GM03348 (cell line): ENCODE measurements at regions not wholly inside any gene's neighbourhood (a gene's known extent, or its start where the extent isn't known, plus 50 kb on each side); places are given as distances from the start of the nearest gene placed in this dataset.
"Not testable (repeated sequence)": the region's sequence is repeated elsewhere in the genome, so short reads cannot be mapped to it uniquely, and the experiment has no call there.

Experiments used
- DNase-seq: peaks from one replicate; pipeline ENCODE4 v3.0.0; 2012; ENCODE audit warnings: low spot score

GRCh38 chrX:10965174-10965798 is 145.8 kb upstream of the HCCS start:
- DNase-seq = no peak

DNA sequence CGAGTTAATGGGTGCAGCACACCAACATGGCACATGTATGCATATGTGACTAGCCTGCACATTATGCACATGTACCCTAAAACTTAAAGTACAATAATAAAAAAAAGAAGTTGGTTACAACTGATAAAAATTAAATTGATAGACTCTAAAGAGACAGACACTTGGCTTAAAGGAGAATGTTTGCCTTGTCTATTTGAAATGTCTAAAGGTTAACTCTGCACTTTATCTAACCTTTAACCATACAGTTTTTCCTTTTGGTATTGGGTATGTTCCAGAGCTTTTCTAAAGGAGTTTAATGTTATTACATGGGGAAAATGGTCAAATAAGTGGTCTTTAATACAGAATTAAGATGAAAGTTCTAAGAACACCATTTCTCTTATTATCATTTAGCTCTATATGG is 145.1 kb upstream of the HCCS start:
- DNase-seq = no peak

- no peak for DNase-seq
Observed at GRCh38 chrX:10971176-10971575, 140.0 kb upstream of the HCCS start.

- no peak for DNase-seq
Observed at GRCh38 chrX:10971759-10972158, 139.4 kb upstream of the HCCS start.

DNA sequence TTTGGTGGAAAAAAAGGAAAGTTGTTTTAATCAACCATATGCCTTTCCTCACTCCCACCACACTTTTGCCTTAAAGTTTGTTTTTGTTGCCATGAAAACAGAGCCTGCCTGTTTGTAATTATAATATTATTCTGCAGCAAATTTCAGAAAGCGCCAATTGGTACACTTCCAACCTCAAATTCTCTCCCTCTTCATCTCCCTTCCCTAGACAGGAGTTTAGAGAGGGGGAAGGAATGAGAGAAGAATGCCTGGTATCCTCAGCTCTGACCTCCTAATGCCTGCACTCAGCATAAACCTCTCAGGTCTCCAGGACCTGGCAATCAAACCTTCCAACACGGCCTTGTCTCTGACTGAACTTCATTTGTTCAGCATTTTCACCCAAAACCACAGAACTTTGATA is 138.4 kb upstream of the HCCS start:
- DNase-seq = peak; percentile 28

GRCh38 chrX:10974920-10975319 is 136.2 kb upstream of the HCCS start:
- no peak for DNase-seq

DNA sequence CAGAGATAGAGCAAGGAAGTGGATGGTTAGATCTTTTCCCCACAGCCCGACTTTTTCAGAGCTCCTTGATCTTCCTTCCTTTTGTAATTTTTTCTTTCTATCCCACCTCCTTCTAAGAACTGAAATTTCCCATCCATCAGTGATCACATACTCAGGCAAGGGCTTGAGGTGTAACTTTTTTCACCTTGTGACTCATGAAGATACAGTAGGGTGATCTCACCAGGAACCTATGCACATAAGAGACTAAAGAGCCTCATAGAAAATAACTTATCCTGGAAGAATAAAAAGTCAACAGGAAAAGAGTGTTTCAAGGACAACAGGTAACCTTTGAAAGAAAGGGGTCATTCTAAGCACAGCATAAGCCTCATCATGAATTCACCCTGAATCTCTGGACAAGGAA is 131.2 kb upstream of the HCCS start:
- no peak for DNase-seq

DNA sequence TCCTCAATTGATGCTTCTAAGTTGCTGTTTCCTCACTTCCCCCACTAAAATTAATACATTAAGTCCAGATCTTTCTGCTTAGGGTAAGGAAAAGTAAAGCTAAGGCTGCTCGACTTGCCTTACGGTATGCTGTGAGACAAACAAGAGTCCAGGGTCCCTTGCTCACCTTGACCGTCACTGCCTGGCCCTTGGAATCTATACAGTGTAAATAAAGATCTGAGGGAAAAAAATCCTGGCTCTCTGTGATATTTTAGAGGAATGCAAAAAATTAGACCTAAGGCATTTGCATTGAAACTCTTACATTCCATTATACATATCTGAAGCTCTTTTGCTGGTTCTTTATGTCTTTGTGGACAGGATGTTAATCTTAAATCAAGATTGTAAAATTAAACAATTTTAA is 129.6 kb upstream of the HCCS start:
- DNase-seq = no peak

GRCh38 chrX:10983526-10983925 is 127.6 kb upstream of the HCCS start:
- no peak for DNase-seq

DNA sequence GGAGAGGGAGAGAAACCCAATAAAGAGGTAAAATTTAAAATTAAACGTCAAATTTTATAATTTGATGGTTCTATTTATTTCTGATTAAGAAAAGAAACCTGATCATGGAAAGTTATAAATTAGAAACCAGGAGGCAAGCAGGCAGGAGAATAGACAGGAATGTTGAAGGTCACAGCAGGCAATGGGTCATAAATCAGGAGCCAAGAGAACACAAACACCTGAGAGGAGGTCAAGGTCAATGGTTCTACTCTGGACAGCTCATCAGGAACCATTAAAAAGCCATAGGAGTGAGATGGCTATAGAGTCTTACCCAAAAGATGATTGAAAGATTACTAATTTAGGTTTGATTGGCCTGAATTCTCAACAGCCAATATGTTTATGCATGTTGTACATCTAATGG is 126.9 kb upstream of the HCCS start:
- no peak for DNase-seq

DNA sequence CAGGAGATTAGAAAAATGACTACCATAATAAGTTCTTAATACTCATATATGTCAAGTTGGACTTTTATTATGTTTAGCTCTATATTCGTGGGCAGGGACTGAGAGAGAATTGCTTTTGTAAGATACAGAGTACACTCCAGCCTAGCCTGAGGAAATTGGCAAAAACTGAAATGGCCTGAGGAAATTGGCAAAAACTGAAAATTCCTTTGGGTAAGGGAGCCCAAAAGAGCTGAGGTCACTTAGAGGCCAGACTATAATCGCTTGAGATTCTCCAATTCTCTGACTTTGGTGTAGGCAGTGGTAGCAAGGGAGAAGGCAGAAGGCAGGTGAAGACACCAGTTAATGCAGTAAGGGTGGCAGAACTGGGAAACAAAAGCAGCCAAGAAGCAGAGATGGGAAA is 124.5 kb upstream of the HCCS start:
- peak; percentile 11 for DNase-seq

- DNase-seq = no peak
Observed at GRCh38 chrX:10988653-10989052, 122.5 kb upstream of the HCCS start.

- DNase-seq = no peak
Observed at GRCh38 chrX:10989386-10989785, 121.7 kb upstream of the HCCS start.

DNA sequence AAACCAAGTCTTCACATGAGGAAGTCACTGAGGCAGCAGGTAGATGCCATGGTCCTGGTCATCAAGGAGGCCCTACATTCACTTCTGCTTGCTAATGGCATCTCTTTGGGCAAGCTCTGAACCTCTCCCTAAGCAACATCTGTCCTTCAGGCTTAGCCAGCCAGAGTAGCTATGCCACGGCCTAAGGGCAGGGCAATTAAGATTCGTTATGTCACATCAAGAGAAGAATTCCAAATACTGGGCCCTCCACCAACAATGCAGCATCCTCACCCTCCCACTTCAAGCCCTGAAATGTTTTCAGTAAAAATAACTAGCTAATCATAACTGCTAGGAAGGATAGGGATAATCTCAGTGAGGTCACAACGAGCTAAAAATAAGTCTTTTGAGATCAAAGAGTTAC is 120.7 kb upstream of the HCCS start:
- DNase-seq = no peak

- DNase-seq = no peak
Observed at GRCh38 chrX:10990976-10991375, 120.2 kb upstream of the HCCS start.

DNA sequence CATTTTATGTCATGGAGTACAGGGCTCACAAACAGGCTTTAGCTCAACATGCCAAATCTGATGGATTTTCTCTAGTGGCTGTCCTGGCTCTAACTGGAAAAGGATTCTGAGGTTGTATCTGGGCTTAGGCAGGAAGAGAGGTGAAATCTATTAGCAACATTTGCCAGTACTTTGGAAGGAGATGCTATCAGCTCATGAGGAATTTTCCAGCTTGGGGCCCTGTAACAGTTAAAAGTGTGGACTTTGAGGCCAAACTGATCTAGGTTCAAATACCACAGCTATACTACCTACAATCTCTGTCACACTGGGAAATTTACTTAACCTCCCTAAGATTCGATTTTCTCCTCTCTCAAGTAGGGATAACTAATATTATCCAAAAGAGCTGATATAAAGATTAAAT is 119.0 kb upstream of the HCCS start:
- DNase-seq = no peak

DNA sequence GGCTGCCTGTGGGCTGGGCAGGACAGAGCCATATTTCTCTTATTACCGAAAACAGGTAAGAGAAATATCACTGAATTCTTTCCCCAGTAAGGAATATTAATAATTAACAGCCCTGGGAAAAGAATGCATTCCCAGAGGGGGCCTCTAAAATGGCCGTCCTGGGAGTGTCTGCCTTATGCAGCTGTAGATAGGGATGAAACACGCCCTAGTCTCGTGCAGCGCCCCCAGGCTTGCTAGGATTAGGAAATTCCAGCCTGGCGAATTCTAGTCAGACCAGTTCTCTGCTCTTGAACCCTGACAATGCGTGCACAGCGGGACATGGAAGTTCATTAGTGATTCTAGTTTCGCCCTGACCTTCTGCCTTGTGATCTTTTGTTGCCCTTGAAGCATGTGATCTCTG is 104.1 kb upstream of the HCCS start:
- DNase-seq = not testable (repeated sequence)

DNA sequence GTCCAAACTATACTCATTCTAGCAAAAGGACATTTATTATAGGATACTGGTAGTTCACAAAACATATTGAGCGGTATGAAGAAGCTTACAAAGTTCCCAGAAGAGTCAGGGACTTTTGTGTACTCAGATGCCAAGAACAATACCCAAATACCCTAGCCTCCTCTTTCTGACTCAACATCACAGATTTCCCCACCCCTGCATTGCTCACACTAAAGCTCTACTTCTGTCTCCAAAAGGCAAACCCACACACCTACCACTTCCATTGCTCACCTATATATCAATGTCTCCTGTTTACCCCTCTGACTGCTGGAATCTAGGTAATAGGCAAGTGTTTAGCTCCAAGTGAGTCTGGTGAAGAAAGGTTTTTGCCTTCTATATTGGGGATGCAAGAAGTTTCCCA is 100.7 kb upstream of the HCCS start:
- DNase-seq = no peak

DNA sequence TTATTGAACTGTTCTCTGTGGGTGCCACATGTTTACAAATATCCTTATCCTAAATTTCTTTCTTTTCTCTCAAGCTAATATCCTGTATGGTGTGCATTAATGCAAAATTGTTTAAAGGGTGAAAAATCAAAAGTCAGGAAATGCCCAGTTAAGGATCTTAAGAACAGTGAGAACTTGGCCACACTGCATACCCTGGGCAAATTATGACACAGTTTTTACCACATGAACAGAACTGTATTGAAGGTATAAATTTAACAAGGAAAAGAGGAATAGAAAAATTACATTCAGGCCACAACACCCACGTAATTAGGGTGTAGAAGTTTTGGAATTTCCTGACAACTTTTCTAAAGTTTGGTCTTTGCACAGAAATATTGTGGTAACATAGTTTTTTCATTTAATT is 94.4 kb upstream of the HCCS start:
- peak; percentile 4 for DNase-seq

DNA sequence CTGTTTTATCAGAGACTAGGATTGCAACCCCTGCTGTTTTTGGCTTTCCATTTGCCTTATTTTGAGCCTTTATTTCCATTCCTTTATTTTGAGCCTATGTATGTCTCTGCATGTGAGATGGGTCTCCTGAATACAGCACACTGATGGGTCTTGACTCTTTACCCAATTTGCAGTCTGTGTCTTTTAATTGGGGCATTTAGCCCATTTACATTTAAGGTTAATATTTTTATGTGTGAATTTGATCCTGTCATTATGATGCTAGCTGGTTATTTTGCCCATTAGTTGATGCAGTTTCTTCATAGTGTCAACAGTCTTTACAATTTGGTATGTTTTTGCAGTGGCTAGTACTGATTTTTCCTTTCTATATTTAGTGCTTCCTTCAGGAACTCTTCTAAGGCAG is 88.5 kb upstream of the HCCS start:
- DNase-seq = not testable (repeated sequence)

GRCh38 chrX:11039926-11040325 is 71.2 kb upstream of the HCCS start:
- DNase-seq = no peak

DNA sequence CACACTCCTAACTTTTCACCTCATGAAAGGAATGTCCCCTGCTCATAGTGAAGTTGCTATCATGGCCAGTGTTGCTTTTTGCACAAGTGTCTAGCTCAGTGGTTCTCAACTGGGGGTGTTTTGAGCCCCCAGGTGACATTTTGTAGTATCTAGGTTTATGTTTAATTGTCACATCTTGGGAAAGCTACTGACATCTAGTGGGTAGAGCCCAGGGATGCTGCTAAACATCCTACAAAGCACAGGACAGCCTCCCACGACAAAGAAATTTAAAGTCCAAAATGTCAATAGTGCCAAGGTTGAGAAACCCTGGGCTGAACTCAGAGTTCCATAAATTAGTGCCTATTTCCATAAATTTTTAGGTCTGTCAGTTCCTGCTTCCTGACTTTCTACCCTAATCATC is 70.7 kb upstream of the HCCS start:
- no peak for DNase-seq

DNA sequence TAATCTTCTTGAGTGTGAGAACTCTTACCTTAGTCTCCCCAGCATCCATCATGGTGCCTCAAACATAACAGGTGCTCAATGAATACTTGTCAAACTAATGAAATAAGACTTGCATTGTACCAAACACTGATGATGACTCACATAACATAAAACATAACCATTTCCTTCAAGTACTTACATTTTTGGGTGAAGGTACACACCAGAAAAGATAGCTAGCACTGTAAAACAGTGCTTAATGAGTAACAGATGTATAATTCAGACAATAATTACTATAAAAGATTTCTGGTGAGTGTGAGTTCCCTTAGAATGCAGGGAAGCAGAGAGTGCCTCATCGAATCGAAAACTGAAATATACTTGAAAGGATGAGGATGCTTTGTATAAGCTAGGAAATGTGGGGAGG is 70.1 kb upstream of the HCCS start:
- DNase-seq = no peak

- DNase-seq = no peak
Observed at GRCh38 chrX:11050013-11050412, 61.1 kb upstream of the HCCS start.

GRCh38 chrX:11053351-11053750 is 57.8 kb upstream of the HCCS start:
- no peak for DNase-seq
